PC-3 (cell line): ENCODE measurements at regions not wholly inside any gene's neighbourhood (a gene's known extent, or its start where the extent isn't known, plus 50 kb on each side); places are given as distances from the start of the nearest gene placed in this dataset.

Source experiments
- ATAC-seq: fragments of 200-7000 bp; cut with Tn5 transposase; 2 replicates; pipeline ENCODE4 v1.9.1; 2020; ENCODE audit warnings: mild to moderate bottlenecking, moderate library complexity
- BruUV-seq: library from RNA; stranded (reverse); fragments of 400-500 nt; replicated peaks from 2 replicates; lab custom pipeline; 2021; lab: Mats Ljungman, UMichigan
- CTCF ChIA-PET: fragments of 300-600 bp; sonication (Branson Sonifier 250); formaldehyde crosslinking; loops from one replicate; lab custom pipeline; 2022; ENCODE audit warnings: antibody characterized with exemption; lab: Charles Lee
- POLR2A ChIA-PET: fragments of 300-600 bp; sonication (Branson Sonifier 250); formaldehyde crosslinking; loops from one replicate; lab custom pipeline; 2022; ENCODE audit warnings: antibody characterized with exemption; ENCODE audit not compliant: unreplicated experiment; lab: Charles Lee
- DNase-seq: peaks from one replicate; pipeline ENCODE4 v3.0.0-alpha.2; 2015
- H2AFZ ChIP-seq: fragments of 300-600 bp; sonication (generic); 2 replicates; pipeline ENCODE4 v1.6.0; 2016; ENCODE audit warnings: antibody characterized with exemption, low read length
- H3F3A ChIP-seq: fragments of 300-600 bp; sonication (generic); one replicate; pipeline ENCODE4 v1.6.0; 2017; ENCODE audit warnings: antibody characterized with exemption, low read length, control low read depth, mild to moderate bottlenecking; ENCODE audit not compliant: unreplicated experiment
- H3K27ac ChIP-seq: fragments of 300-600 bp; sonication (generic); 2 replicates; pipeline ENCODE4 v1.5.1; 2016; ENCODE audit warnings: mild to moderate bottlenecking, low read length
- H3K27me3 ChIP-seq: fragments of 300-600 bp; sonication (generic); 2 replicates; pipeline ENCODE4 v1.6.1; 2016; ENCODE audit warnings: low read length, mixed read lengths
- H3K36me3 ChIP-seq: fragments of 300-600 bp; sonication (generic); 2 replicates; pipeline ENCODE4 v1.6.1; 2016; ENCODE audit warnings: low read depth, mixed run types, low read length, mixed read lengths
- H3K4me1 ChIP-seq: fragments of 300-600 bp; sonication (generic); 2 replicates; pipeline ENCODE4 v1.5.1; 2016; ENCODE audit warnings: low read length; ENCODE audit not compliant: insufficient read depth
- H3K4me2 ChIP-seq: fragments of 300-600 bp; sonication (generic); 2 replicates; pipeline ENCODE4 v1.6.0; 2016; ENCODE audit warnings: low read length
- H3K4me3 ChIP-seq: fragments of 300-600 bp; sonication (generic); 2 replicates; pipeline ENCODE4 v1.5.1; 2016; ENCODE audit warnings: mild to moderate bottlenecking, low read length, mixed read lengths
- H3K79me2 ChIP-seq: fragments of 300-600 bp; sonication (generic); 2 replicates; pipeline ENCODE4 v1.6.1; 2017; ENCODE audit warnings: low read length, mixed read lengths
- H3K9ac ChIP-seq: fragments of 300-600 bp; sonication (generic); 2 replicates; pipeline ENCODE4 v1.6.0; 2016; ENCODE audit warnings: mild to moderate bottlenecking, low read length
- H3K9me2 ChIP-seq: fragments of 300-600 bp; sonication (generic); replicated peaks from 2 replicates; pipeline ENCODE4 v1.6.1; 2016; ENCODE audit warnings: mixed run types, low read length, mixed read lengths
- H3K9me3 ChIP-seq: fragments of 300-600 bp; sonication (generic); 2 replicates; pipeline ENCODE4 v1.6.1; 2016; ENCODE audit warnings: low read length, mixed read lengths
- H4K20me1 ChIP-seq: fragments of 300-600 bp; sonication (generic); 2 replicates; pipeline ENCODE4 v1.6.1; 2016; ENCODE audit warnings: low read length, mixed read lengths
- EZH2 ChIP-seq: fragments of 300-600 bp; sonication (generic); IDR thresholded peaks from one replicate; pipeline ENCODE4 v1.6.1; 2017; ENCODE audit warnings: antibody characterized with exemption, mild to moderate bottlenecking, low read length; ENCODE audit not compliant: unreplicated experiment
- EZH2phosphoT487 ChIP-seq: fragments of 300-600 bp; sonication (generic); IDR thresholded peaks from 2 replicates; pipeline ENCODE4 v1.6.1; 2018; ENCODE audit warnings: mild to moderate bottlenecking, antibody characterized with exemption, low read length, borderline replicate concordance
- intact Hi-C: fragments of 100-400 bp; cut with micrococcal nuclease; formaldehyde crosslinking; loops from 2 replicates; pipeline ENCODE4 v1.9.0; 2023
- TF ChIP-seq, protein P1 (sequence below): fragments of 300-600 bp; sonication (generic); conservative IDR thresholded peaks from 2 replicates; pipeline ENCODE4 v1.5.1; 2017; ENCODE audit warnings: antibody characterized with exemption, low read depth, mild to moderate bottlenecking, low read length

DNA sequence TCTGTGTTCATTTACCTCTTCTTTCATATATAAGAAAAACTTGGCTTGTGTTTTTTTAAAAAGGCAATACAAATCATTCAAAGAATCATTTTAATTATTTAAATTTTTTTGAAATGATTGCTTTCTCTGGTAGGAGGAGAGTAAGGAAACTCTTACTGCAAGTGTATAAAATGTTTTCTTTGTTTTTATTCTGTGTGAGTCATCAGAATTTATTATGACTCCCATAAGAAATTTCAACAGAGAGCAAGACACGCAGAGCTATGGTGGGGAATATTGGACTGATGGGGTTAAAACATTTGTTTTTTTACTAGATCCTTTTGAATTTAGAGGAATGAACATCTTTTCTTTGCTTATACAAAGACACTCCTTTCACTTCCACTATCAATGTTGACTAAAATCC is 119.1 kb upstream of the ATXN7L3B start:
- DNase-seq, result peak; percentile 20
- no peak overlapping the region for H3K27ac ChIP-seq
- H4K20me1 ChIP-seq, result no peaks in the 10 kb centered on the region
- H3K9me3 ChIP-seq, result no peaks in the 10 kb centered on the region
- H3K36me3 ChIP-seq, result no peaks in the 10 kb centered on the region
- no peaks in the 10 kb centered on the region for H3K27me3 ChIP-seq
- no peak overlapping the region for H2AFZ ChIP-seq
- ATAC-seq, result peak; percentile 78
- no TSS peak for BruUV-seq
- 0 out of 2 replicates have a peak, but pooled peaks cover 5% of the 10 kb centered on the region for H3K4me1 ChIP-seq
- H3F3A ChIP-seq, result no peaks in the 10 kb centered on the region
- H3K79me2 ChIP-seq, result no peaks in the 10 kb centered on the region
- H3K4me2 ChIP-seq, result no peak overlapping the region
- ChIA-PET CTCF (no interaction called here), POLR2A (no interaction called here)
- H3K4me3 ChIP-seq, result no peak overlapping the region
- H3K9me2 ChIP-seq, result no peaks in the 10 kb centered on the region
- intact Hi-C loops, result loop anchor here (1.0 kb wide), 1 partner anchor 119 kb away; the partner anchor contains the start of gene ATXN7L3B
- H3K9ac ChIP-seq, result no peak overlapping the region
- TF ChIP-seq, protein P1, sequence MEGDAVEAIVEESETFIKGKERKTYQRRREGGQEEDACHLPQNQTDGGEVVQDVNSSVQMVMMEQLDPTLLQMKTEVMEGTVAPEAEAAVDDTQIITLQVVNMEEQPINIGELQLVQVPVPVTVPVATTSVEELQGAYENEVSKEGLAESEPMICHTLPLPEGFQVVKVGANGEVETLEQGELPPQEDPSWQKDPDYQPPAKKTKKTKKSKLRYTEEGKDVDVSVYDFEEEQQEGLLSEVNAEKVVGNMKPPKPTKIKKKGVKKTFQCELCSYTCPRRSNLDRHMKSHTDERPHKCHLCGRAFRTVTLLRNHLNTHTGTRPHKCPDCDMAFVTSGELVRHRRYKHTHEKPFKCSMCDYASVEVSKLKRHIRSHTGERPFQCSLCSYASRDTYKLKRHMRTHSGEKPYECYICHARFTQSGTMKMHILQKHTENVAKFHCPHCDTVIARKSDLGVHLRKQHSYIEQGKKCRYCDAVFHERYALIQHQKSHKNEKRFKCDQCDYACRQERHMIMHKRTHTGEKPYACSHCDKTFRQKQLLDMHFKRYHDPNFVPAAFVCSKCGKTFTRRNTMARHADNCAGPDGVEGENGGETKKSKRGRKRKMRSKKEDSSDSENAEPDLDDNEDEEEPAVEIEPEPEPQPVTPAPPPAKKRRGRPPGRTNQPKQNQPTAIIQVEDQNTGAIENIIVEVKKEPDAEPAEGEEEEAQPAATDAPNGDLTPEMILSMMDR, result no peak
- TF ChIP-seq EZH2 (no peak), EZH2phosphoT487 (no peak)

DNA sequence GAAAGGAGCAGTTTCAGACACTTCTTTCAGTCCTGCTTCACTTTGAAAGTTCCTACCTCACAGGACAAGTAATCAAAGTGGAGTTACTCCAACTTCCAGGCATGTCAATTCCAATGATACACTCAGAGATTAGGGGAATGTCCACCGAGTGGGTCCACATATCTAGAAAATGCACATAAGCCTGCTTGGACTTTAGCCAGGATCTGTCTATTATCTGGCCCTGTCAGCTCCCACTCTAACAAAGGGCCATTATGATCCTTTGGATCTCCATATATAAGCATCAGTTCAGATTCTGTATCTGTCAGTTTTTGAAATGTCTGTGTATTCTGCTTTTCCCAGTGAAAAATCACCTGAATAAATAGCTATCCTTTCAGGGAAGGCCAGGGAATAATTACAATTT is 112.9 kb upstream of the ATXN7L3B start:
- CTCF ChIA-PET, result no interaction called here
- no TSS peak for BruUV-seq
- Histone ChIP-seq H4K20me1 (no peaks in the 10 kb centered on the region), H3K4me1 (no peaks in the 10 kb centered on the region), H3K36me3 (no peaks in the 10 kb centered on the region), H3K9me2 (no peaks in the 10 kb centered on the region), H3K9ac (no peak overlapping the region), H3K79me2 (no peaks in the 10 kb centered on the region), H3K27ac (no peak overlapping the region), H3F3A (no peaks in the 10 kb centered on the region), H3K4me2 (no peak overlapping the region), H2AFZ (no peak overlapping the region), H3K27me3 (no peaks in the 10 kb centered on the region), H3K4me3 (no peak overlapping the region), H3K9me3 (no peaks in the 10 kb centered on the region)
- no peak for ATAC-seq
- POLR2A ChIA-PET, result no interaction called here
- intact Hi-C loops, result no loop called here
- TF ChIP-seq EZH2phosphoT487 (no peak), EZH2 (no peak)
- TF ChIP-seq, protein P1, result no peak
- no peak for DNase-seq

DNA sequence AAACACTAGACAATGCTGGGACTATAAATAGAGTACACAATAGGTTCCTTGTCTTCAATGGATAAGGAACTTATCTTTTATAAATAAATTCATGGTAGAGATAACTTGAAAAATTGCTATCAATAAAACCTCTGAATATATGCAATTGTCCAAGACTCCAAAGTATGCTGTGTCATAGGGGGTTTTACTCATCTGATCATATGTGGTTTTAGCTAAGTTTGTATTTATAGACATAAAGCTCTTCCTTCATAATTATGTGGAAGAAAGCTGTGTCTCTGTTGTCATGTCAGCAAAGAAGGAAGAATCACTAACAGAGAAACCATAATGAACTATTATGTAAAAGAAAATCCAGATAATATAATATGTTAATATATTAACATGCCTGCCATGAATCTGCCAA is 111.5 kb upstream of the ATXN7L3B start:
- no TSS peak for BruUV-seq
- no peak for TF ChIP-seq EZH2
- no peak overlapping the region for H3K4me2 ChIP-seq
- no peaks in the 10 kb centered on the region for H3K9me2 ChIP-seq
- H2AFZ ChIP-seq, result no peak overlapping the region
- no peaks in the 10 kb centered on the region for H3F3A ChIP-seq
- no peak overlapping the region for H3K4me3 ChIP-seq
- H3K9me3 ChIP-seq, result no peaks in the 10 kb centered on the region
- H4K20me1 ChIP-seq, result no peaks in the 10 kb centered on the region
- DNase-seq (no peak), ATAC-seq (no peak)
- H3K27me3 ChIP-seq, result no peaks in the 10 kb centered on the region
- ChIA-PET CTCF (no interaction called here), POLR2A (no interaction called here)
- no peak overlapping the region for H3K9ac ChIP-seq
- no peaks in the 10 kb centered on the region for H3K4me1 ChIP-seq
- H3K79me2 ChIP-seq, result no peaks in the 10 kb centered on the region
- no peaks in the 10 kb centered on the region for H3K36me3 ChIP-seq
- intact Hi-C loops, result no loop called here
- H3K27ac ChIP-seq, result no peak overlapping the region
